GM18502 (cell line): ENCODE measurements at regions not wholly inside any gene's neighbourhood (a gene's known extent, or its start where the extent isn't known, plus 50 kb on each side); places are given as distances from the start of the nearest gene placed in this dataset.
"Not testable (repeated sequence)": the region's sequence is repeated elsewhere in the genome, so short reads cannot be mapped to it uniquely, and the experiment has no call there.

Experiments
- ATAC-seq: cut with Tn5 transposase; IDR thresholded peaks from one replicate; pipeline ENCODE4 v1.9.1; 2021; ENCODE audit warnings: mild to moderate bottlenecking; ENCODE audit not compliant: unreplicated experiment, poor library complexity

GRCh38 chrX:55813150-55813549, 95.6 kb downstream of the RRAGB start:
- no peak for ATAC-seq

DNA sequence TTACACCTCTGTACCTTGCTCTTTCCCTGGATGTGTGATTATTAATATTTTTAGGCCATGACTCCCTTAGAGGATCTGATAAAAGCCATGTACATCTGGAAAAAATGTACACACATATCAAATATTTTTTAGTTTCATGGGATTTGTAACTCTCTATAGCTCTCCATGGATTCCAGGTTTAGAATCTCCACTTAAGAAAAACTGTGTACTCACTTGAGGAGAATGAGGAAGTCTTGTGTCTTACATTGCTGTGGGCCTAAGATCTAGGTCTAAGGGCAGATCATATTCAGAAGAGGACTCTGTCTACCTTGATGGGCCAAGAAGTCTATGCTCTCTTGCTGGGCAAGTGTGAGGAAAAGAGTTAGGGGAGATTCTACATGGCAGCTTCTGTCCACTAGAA, 98.0 kb downstream of the RRAGB start:
- no peak for ATAC-seq

DNA sequence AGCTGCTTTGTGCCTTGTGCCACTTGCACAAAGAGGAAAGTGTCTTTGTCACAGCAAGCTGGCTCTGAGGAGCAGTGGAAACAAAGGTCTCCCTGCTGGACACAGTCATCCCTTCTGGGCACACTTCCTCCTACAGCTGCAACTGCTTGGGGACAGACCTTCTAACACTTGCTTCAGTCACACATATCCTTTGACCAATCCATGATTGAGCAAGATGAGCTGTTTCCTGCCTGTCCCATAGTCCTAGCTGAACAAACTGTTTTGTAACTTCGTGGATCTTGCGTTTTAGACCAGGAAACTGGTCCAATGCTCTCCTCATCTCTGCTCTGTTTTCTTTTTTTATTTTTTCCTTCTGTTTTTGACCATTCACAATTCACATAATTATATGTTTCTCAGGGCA, 98.5 kb downstream of the RRAGB start:
- ATAC-seq = no peak

GRCh38 chrX:55818673-55819375, 101.3 kb downstream of the RRAGB start:
- ATAC-seq = no peak

- no peak for ATAC-seq
Observed at GRCh38 chrX:55839485-55839884, 121.9 kb downstream of the RRAGB start.

DNA sequence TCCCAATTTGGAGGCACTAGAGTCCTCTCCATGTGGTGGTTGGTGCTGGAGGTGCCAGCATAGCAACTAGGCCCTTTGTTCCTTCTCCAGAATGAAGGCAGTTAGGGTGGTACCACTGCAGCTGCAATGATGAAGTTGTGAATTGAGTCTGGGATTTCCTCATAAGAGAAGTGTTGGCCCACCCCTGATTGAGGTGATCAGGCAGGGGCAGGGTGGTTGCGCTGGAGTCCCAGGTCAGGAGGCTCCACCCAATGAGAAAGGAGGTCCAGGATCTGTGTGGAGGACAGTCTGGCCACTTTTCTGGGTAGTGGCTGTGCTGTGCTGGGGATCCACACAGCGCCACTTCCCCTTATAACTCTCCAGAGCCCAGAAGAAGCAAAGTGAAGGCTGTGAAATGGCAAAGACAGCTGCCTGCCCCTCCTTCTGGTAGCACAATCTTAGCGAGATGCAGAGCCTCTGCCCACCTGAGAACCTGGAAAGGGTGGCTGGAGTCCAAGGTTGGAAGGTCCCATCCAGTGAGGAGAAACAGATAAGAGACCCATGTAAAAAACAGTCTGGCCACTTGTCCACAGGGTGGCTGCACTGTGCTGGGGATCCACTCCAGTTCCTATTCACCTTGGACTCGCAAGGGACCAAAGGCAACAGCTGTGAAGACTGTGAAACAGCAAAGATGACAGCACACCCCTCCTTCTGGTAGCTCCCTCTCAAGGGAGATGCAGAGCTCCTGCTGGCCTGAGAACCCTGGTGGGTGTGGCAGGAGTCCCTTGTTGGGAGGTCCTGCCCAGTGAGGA, 124.6 kb downstream of the RRAGB start:
- ATAC-seq = no peak

DNA sequence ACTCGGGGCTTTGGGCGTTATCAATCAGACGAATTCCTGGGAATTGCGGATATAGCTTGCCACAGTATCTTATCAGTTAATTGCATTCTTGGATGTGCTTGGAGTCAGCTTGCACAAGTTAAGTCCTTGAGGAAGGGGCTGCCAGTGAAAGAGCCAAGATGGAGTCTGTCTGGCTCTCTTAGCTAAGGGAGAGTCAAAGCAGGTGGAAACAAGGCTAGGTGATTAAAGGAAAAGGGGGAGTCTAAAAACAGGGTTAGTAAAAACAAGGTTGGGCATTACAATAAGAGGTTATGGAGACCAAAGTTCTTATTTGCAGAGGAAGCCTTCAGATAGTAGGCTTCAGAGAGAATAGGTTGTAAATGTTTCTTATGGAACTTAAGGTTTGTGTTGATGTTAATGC, 149.2 kb downstream of the RRAGB start:
- ATAC-seq = not testable (repeated sequence)

GRCh38 chrX:55867181-55867651, 149.7 kb downstream of the RRAGB start:
- ATAC-seq = peak; percentile 77

DNA sequence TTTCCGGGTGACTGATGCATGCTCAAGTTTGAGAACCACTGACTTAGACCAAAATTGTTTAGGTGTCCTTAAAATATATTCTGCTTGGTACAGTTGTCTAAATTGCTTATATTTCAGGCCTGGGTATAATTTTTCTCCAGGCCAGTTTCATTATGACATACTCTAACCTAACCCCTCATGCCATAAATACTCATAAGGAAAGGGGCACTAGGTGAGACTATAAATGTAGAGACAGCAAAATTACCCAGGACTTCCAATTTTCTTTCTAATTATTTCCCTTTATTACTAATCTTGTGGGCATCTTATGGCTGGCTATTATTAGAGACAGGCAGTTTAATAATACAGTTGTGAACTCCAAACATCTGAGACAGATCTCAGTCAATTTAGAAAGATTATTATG, 150.2 kb downstream of the RRAGB start:
- ATAC-seq = peak; percentile 84

- ATAC-seq = no peak
Observed at GRCh38 chrX:55874807-55875206, 157.3 kb downstream of the RRAGB start.

DNA sequence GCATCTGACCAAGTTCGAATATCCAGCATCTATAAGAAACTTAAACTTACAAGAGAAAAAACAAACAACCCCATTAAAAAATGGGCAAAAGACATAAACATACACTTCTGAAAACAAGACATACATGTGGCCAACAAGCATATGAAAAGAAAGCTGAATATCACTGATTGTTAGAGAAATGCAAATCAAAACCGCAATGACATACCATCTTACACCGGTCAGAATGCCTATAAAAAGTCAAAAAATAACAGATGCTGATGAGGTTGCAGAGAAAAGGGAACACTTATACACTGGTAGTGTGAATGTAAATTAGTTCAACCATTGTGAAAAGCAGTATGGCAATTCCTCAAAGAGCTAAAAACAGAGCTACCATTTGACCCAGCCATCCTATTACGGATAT, 166.0 kb downstream of the RRAGB start:
- ATAC-seq = not testable (repeated sequence)

DNA sequence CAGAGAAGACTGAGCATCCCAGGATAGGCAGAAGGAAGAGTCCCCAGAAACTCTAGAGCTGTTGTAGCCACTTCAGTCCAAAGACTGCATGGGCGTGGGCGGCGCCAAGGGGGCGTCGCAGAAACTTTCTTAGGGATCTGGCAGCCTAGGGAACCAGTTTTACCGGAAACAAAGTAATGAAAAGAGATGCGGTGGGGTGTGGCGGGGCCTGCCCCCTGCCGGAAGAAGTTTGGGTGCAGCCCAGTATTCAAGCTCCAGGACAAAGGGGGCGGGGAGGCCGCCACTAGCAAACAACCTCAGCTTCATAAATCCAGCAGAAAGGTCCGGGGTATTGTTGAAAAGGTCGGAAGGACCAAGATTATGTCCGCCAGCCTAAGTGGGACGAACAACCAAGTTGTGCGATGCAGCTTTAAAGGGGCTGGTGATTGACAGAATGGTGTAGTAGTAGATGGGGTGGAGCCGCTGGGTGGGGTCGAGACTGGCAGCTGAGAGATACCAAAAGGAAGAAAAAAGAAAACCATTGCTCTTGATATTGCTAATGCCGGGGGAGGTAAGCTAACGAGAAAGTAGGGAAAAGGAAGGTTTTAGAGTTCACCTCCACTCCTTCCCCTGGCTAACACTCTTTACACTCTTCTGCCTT, 190.5 kb downstream of the RRAGB start:
- peak; percentile 78 for ATAC-seq

DNA sequence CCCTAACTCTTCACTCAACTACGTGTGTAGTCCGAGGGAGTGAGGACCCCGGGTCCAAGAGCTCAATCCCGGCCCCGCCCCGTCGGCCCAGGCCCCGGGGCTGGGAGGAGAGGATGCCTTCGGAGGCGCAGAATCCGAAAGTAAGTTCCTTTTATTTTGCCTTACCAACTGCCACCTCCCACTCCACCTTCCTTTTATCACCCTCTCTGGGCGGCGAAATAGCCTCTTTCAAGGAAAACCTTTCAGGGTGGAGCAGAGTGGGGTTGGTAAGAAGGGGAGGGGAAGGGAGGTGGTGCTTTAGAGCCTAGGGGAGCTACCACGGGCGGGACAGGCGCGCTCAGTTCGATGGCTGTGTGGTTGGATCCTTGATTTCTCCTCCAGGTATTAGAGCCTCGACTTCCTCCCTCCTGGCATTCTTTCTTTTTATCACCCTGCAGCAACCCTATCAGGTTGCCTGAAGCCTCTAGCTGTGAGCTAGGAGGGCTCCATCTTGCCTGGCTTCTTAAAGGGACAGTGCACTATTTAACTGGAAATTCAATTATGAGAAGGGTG, 191.2 kb downstream of the RRAGB start:
- peak; percentile 57 for ATAC-seq

DNA sequence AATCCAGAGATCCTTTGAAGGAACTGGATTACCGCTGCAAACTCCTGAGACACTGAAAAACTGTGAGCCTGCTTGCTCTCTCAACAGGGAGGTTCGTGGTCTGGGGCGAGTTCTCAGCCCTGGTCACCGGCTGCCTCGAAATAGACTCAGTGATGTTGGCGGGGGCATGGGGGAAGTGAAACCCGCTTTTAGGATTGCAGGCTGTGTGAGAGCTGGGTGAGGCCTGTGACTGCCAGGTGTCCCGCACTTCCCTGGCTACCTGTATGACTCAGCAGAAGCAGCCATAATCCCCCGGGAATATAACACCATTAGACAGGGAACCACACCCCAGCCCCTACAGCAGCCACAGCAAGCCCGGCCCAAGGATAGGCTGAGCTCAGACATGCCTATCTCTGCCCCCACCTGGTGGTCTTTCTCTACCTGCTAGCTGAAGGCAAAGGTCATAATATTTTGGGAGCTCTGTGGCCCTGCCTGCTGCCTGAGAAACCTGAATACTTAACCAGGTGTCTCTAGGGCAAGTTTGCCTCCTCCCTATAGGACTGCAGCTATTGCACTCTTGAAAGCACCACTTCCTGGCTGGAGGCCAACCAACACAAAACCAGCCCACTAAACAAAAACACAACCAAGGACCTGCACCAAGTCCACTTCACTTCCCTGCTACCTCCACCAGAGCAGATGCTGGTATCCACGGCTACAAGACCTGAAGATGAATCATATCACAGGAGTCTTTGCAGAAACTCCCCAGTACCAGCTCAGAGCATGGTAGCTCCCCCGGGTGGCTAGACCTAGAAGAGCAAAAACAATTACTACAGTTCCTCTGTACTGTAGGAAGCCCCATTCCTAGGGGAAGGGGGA, 202.0 kb downstream of the RRAGB start:
- peak; percentile 95 for ATAC-seq

- ATAC-seq = no peak
Observed at GRCh38 chrX:55924574-55924973, 207.0 kb downstream of the RRAGB start.

DNA sequence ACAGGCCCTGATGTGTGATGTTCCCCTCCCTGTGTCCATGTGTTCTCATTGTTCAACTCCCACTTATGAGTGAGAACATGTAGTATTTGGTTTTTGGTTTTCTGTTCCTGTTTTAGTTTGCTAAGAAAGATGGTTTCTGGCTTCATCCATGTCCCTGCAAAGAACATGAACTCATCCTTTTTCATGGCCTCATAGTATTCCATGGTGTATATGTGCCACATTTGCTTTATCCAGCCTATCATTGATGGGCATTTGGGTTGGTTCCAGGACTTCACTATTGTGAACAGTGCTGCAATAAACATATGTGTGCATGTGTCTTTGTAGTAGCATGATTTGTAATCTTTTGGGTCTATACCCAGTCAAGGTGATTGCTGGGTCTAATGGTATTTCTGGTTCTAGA, 211.0 kb downstream of the RRAGB start:
- not testable (repeated sequence) for ATAC-seq
